Fibroblast of pulmonary artery (primary cell): ENCODE measurements at regions not wholly inside any gene's neighbourhood (a gene's known extent, or its start where the extent isn't known, plus 50 kb on each side); places are given as distances from the start of the nearest gene placed in this dataset.

Source experiments
- DNase-seq: peaks from one replicate; pipeline ENCODE4 v3.0.0-alpha.2; 2010; ENCODE audit warnings: low read depth
- H3K4me3 ChIP-seq: replicated peaks from 2 replicates; pipeline ENCODE4 v1.5.1; 2011; ENCODE audit warnings: low read depth, mild to moderate bottlenecking, control low read depth, low read length, moderate library complexity
- CTCF ChIP-seq: IDR thresholded peaks from 2 replicates; pipeline ENCODE4 v1.5.1; 2011; ENCODE audit warnings: mild to moderate bottlenecking, control low read depth, low read length, inconsistent platforms; ENCODE audit errors: missing control alignments

- DNase-seq = no peak
- H3K4me3 ChIP-seq = no peak overlapping the region
- TF ChIP-seq CTCF = no peak
Measured at GRCh38 chr4:63904201-63904600, 505.0 kb downstream of the TECRL start.

DNA sequence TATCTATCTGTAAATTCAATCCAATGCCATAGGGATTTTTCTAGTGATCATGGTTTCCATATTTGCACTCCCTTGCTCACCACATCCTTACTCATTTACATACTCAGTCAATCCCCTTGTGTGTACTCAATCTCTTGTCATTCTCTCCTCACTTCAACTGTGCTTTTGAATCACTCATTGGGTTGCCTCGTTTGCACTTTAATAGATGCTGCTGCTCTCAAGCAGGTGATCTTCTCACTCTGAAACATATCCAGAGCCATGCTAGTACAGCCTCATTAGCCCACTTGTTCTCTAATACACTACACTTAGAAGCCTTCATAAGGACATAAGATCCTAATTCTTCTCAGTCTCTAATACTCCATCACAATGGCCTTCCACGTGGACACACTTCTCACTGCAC, 507.9 kb downstream of the TECRL start:
- H3K4me3 ChIP-seq = no peak overlapping the region
- DNase-seq = no peak
- no peak for TF ChIP-seq CTCF

- H3K4me3 ChIP-seq = no peak overlapping the region
- no peak for TF ChIP-seq CTCF
- DNase-seq = no peak
Measured at GRCh38 chr4:63898961-63899360, 510.3 kb downstream of the TECRL start.

DNA sequence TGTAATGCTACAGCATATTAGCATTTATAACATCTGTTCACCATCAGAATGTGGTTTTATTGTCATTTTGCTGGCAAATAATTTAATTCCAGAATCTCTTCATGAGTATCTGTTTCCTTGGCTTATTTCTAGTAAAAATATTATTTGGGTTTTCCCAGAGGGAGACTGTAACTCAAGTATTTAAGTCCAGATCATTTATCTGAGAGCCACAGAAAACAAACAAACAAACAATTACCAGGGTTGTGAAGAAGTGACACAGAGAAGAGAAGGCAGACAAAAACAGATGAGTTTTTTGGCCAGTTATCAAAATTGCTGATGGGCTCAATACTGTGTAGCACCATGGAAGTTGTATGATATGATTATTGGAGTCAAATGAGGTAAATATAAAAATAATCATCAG, 515.1 kb downstream of the TECRL start:
- no peak for TF ChIP-seq CTCF
- no peak overlapping the region for H3K4me3 ChIP-seq
- DNase-seq = no peak

- no peak overlapping the region for H3K4me3 ChIP-seq
- no peak for DNase-seq
- TF ChIP-seq CTCF = no peak
Measured at GRCh38 chr4:63869370-63869769, 539.9 kb downstream of the TECRL start.

GRCh38 chr4:63851496-63851895, 557.8 kb downstream of the TECRL start:
- TF ChIP-seq CTCF = no peak
- no peak for DNase-seq
- H3K4me3 ChIP-seq = no peak overlapping the region

DNA sequence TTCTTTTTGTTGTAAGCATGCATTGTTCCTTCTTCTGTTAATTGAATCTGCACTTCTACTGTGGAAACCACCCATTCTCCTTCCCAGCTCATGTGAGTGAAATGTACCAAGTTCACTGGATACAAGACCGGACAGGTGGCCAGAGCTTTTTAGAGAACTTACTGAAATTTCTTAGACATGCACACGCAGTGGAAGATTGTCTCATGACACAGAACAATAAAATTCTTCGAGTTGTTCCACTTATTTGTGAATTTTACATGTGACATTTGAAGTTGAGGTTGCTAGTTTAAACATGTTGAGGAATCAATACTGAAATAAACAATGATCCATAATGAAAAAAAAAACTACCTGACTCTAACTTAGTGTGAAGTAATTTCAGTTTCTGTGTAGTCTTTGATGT, 568.0 kb downstream of the TECRL start:
- DNase-seq = no peak
- no peak for TF ChIP-seq CTCF
- no peak overlapping the region for H3K4me3 ChIP-seq
